Breast epithelium (tissue), 3 donors: ENCODE measurements at regions not wholly inside any gene's neighbourhood (a gene's known extent, or its start where the extent isn't known, plus 50 kb on each side); places are given as distances from the start of the nearest gene placed in this dataset.

Source experiments
- POLR2A ChIP-seq: fragments of 450-650 bp; IDR thresholded peaks from one replicate; pipeline ENCODE4 v1.6.1; 2016; ENCODE audit warnings: antibody characterized with exemption, mild to moderate bottlenecking, moderate library complexity
- POLR2AphosphoS5 ChIP-seq, 3 donors: sonication (generic); formaldehyde crosslinking; IDR thresholded peaks; one replicate each; pipeline ENCODE4 v1.6.1; 2017; ENCODE audit warnings: antibody characterized with exemption in 3 of 3
- TF ChIP-seq, protein P1 (sequence below), 3 donors: fragments of 450-650 bp; IDR thresholded peaks; one replicate each; pipeline ENCODE4 v1.5.1; 2016 to 2017; ENCODE audit warnings: antibody characterized with exemption in 3 of 3, mild to moderate bottlenecking in 3 of 3, moderate library complexity in 3 of 3

DNA sequence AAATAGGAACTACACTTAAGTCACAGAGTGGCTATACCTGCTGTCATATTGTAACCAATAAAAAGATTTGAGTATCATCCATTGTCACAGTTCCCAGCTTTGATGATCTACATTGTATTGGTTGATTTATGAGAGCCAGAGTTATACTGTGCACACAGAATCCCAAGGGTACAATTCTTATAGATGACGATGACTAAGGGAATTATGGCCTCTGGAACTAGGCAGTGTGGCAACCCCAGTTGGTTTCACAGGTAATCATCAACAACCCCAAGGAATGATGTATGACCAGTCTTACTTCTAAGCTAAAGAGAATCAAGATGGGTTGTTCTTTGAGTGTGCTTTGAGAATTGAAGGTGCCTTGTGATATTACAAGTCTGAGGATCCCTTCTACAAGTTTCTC, 217.3 kb downstream of the ETAA1 start:
- TF ChIP-seq POLR2A = no peak
- TF ChIP-seq, protein P1, sequence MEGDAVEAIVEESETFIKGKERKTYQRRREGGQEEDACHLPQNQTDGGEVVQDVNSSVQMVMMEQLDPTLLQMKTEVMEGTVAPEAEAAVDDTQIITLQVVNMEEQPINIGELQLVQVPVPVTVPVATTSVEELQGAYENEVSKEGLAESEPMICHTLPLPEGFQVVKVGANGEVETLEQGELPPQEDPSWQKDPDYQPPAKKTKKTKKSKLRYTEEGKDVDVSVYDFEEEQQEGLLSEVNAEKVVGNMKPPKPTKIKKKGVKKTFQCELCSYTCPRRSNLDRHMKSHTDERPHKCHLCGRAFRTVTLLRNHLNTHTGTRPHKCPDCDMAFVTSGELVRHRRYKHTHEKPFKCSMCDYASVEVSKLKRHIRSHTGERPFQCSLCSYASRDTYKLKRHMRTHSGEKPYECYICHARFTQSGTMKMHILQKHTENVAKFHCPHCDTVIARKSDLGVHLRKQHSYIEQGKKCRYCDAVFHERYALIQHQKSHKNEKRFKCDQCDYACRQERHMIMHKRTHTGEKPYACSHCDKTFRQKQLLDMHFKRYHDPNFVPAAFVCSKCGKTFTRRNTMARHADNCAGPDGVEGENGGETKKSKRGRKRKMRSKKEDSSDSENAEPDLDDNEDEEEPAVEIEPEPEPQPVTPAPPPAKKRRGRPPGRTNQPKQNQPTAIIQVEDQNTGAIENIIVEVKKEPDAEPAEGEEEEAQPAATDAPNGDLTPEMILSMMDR (IDR thresholded peaks at IDR 0.05) = no peak
- TF ChIP-seq POLR2AphosphoS5 (IDR thresholded peaks at IDR 0.05) = no peak
